HepG2 (cell line): ENCODE measurements at regions not wholly inside any gene's neighbourhood (a gene's known extent, or its start where the extent isn't known, plus 50 kb on each side); places are given as distances from the start of the nearest gene placed in this dataset.

ENCODE experiments used
- ATAC-seq: fragments of 200-7000 bp; cut with Tn5 transposase; 3 replicates; pipeline ENCODE4 v1.9.1; 2020; ENCODE audit warnings: mild to moderate bottlenecking, moderate library complexity
- BruUV-seq: library from RNA; stranded (reverse); fragments of 400-500 nt; replicated peaks from 2 replicates; lab custom pipeline; 2021; lab: Mats Ljungman, UMichigan
- CTCF ChIA-PET: fragments of 300-600 bp; formaldehyde crosslinking; extraction: SDS; loops from one replicate; lab custom pipeline; 2021; ENCODE audit warnings: low total read pairs, inconsistent platforms, low intra/inter-chr PET ratio; lab: Yijun Ruan, JAX
- POLR2A ChIA-PET: fragments of 350-600 bp; sonication (Branson Sonifier 250); formaldehyde crosslinking; loops from one replicate; lab custom pipeline; 2020; ENCODE audit warnings: antibody characterized with exemption, inconsistent platforms; lab: Yijun Ruan, JAX
- DNase-seq: peaks from one replicate; pipeline ENCODE4 v3.0.0-alpha.2; 2015; ENCODE audit warnings: low spot score
- FAIRE-seq: peaks from 3 replicates; lab custom pipeline; 2011; peaks lifted over from hg19 to GRCh38; lab: Jason Lieb, UNC
- H2AFZ ChIP-seq: one replicate; pipeline ENCODE4 v1.6.1; 2011; ENCODE audit warnings: low read length, inconsistent platforms
- H3K27ac ChIP-seq: fragments of 300-600 bp; 3 replicates; pipeline ENCODE4 v1.8.0; 2011; ENCODE audit warnings: mixed run types, mild to moderate bottlenecking, mixed read lengths, low read length, inconsistent platforms; ENCODE audit not compliant: insufficient read depth; ENCODE audit errors: extremely low read length
- H3K27me3 ChIP-seq, 2 experiments: fragments of 200-600 bp in 1 of 2; 2 replicates in 1 of 2; 3 replicates in 1 of 2; pipeline versions ENCODE4 v1.6.0 to v1.8.0; 2011; ENCODE audit warnings: low read length in 2 of 2, mild to moderate bottlenecking in 2 of 2, moderate library complexity in 2 of 2, inconsistent platforms in 1 of 2; ENCODE audit not compliant: insufficient read depth in 2 of 2, control insufficient read depth in 1 of 2
- H3K36me3 ChIP-seq, 2 experiments: fragments of 200-600 bp in 1 of 2; replicated peaks in 1 of 2; 2 replicates in 1 of 2; 3 replicates in 1 of 2; pipeline versions ENCODE4 v1.5.1 to v1.8.0; 2011; ENCODE audit warnings: low read length in 2 of 2, inconsistent platforms in 1 of 2; ENCODE audit not compliant: insufficient read depth in 2 of 2, control insufficient read depth in 1 of 2
- H3K4me1 ChIP-seq: 2 replicates; pipeline ENCODE4 v1.5.1; 2012; ENCODE audit warnings: low read length, inconsistent platforms; ENCODE audit not compliant: insufficient read depth
- H3K4me2 ChIP-seq: 2 replicates; pipeline ENCODE4 v1.6.0; 2011; ENCODE audit warnings: low read depth, low read length, inconsistent platforms
- H3K4me3 ChIP-seq, 3 experiments: fragments of 200-600 bp in 1 of 3; sonication (generic), shearing (Covaris generic) in 1 of 3; replicated peaks in 1 of 3; 2 replicates each; pipeline ENCODE4 v1.5.1; 2011 to 2016; ENCODE audit warnings: low read length in 3 of 3, inconsistent platforms in 2 of 3, low read depth in 2 of 3, mild to moderate bottlenecking in 2 of 3, control low read depth in 1 of 3, mixed read lengths in 1 of 3; ENCODE audit not compliant: insufficient read depth in 1 of 3
- H3K79me2 ChIP-seq: one replicate; pipeline ENCODE4 v1.6.1; 2011; ENCODE audit warnings: low read length, inconsistent platforms; ENCODE audit not compliant: insufficient read depth
- H3K9ac ChIP-seq: 2 replicates; pipeline ENCODE4 v1.6.0; 2011; ENCODE audit warnings: mild to moderate bottlenecking, low read depth, low read length, inconsistent platforms; ENCODE audit not compliant: insufficient read depth
- H3K9me3 ChIP-seq: 2 replicates; pipeline ENCODE4 v1.5.1; 2012; ENCODE audit warnings: mild to moderate bottlenecking, low read length
- H4K20me1 ChIP-seq: 2 replicates; pipeline ENCODE4 v1.6.0; 2011; ENCODE audit warnings: inconsistent platforms, mild to moderate bottlenecking, low read length, moderate library complexity; ENCODE audit not compliant: insufficient read depth
- ATF7 ChIP-seq, 2 experiments: fragments of 450-650 bp in 1 of 2; sonication (generic) in 1 of 2; formaldehyde crosslinking in 1 of 2; IDR thresholded peaks; 2 replicates each; pipeline versions ENCODE4 v1.4.0 to v1.6.1; 2016 to 2020; ENCODE audit warnings: antibody characterized with exemption in 1 of 2, mild to moderate bottlenecking in 1 of 2, missing genetic modification reagents in 1 of 2
- PITX1 ChIP-seq: sonication (generic); formaldehyde crosslinking; IDR thresholded peaks from 2 replicates; pipeline ENCODE4 v1.5.1; 2020; ENCODE audit warnings: mild to moderate bottlenecking, missing genetic modification reagents
- TAF1 ChIP-seq: sonication (generic); formaldehyde crosslinking; IDR thresholded peaks from 2 replicates; pipeline ENCODE4 v1.4.0; 2020; ENCODE audit warnings: missing genetic modification reagents
- ZBTB21 ChIP-seq: sonication (generic); formaldehyde crosslinking; IDR thresholded peaks from 2 replicates; pipeline ENCODE4 v1.4.0; 2020; ENCODE audit warnings: missing genetic modification reagents
- ZIK1 ChIP-seq: sonication (generic); formaldehyde crosslinking; IDR thresholded peaks from 2 replicates; pipeline ENCODE4 v1.5.0; 2020; ENCODE audit warnings: mild to moderate bottlenecking, low read depth, missing genetic modification reagents, borderline replicate concordance
- whole genome bisulfite sequencing: methylation state at CpG from one replicate; pipeline ENCODE4 v1.1.6; 2017; ENCODE audit warnings: low lambda C conversion rate; 5-methylcytosine and 5-hydroxymethylcytosine counted together
- in situ Hi-C: cut with HindIII; loops from 2 replicates; pipeline ENCODE4 v1.10.0; 2017; ENCODE audit warnings: low pct_unique_long_range_greater_than_20kb; ENCODE audit not compliant: extremely low pct_ligation_motif_present
- intact Hi-C: fragments of 100-400 bp; cut with micrococcal nuclease; formaldehyde crosslinking; loops from one replicate; pipeline ENCODE4 v1.10.0; 2022; ENCODE audit not compliant: unreplicated experiment

GRCh38 chr14:49052521-49052920, 533.7 kb downstream of the RPS29 start:
- POLR2A ChIA-PET: no interaction called here
- no peak for FAIRE-seq
- Histone ChIP-seq H3K4me1 (peaks cover 4% of the 10 kb centered on the region), H4K20me1 (no peaks in the 10 kb centered on the region), H3K79me2 (no peaks in the 10 kb centered on the region), H3K27ac (no peak overlapping the region), H3K36me3 (no peaks in the 10 kb centered on the region), H3K4me3 (no peak overlapping the region), H3K4me2 (no peak overlapping the region)
- no TSS peak for BruUV-seq
- CTCF ChIA-PET: no interaction called here
- WGBS: 52% methylated on average over 2 of the region's 2 CpGs
- in situ Hi-C loops: no loop called here
- TF ChIP-seq ZBTB21 (no peak), ATF7 (IDR thresholded peaks at IDR 0.05) (peak; percentile 46; the same call in 1 of the 2 replicates), ATF7 (CRISPR knock-in tag; IDR thresholded peaks at IDR 0.05) (no peak), ZIK1 (CRISPR knock-in tag) (no peak)
- TF ChIP-seq, all 625 proteins: peak for 1
- no peak overlapping the region for H2AFZ ChIP-seq
- no peaks in the 10 kb centered on the region for H3K9me3 ChIP-seq
- intact Hi-C loops: no loop called here
- H3K27me3 ChIP-seq: no peaks in the 10 kb centered on the region
- ATAC-seq: no peak
- no peak overlapping the region for H3K9ac ChIP-seq
- DNase-seq: no peak

DNA sequence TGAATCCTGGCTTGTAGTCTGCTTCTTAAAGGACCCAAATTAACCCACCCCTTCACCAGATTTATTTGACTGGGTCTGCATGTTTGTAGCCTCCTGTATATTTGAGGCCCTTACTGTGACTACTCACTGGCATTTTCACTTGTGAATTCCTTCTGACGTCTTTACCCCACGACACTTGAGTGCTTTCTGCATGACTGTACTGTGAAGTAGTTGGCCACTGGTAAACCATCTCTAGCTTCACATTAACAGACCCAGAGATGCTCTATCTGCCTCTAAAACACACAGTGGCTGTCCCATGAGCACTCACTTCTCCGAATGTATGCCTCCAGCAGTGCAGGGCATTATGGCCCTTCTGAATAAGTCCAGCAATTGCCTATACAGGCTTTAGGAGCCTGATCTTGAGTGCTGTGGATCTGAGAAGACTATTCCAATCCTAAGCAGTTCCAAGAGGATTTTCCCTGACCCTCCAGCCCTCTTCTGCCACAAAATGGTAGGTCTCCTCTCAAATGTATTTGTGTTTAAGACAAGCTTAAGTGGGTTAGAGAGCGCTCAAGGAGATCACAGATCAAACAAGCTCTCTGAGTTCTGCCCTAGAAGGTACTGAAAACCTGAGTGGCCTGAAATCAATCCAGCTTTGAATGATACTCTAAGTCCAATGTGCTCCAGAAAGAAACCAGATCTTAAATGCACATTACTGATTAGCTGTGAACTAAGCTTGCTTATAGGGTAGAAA, 534.7 kb downstream of the RPS29 start:
- POLR2A ChIA-PET: no interaction called here

More for the DNA sequence above, 534.7 kb downstream of the RPS29 start:
- Histone ChIP-seq H3K27me3 (no peaks in the 10 kb centered on the region), H3K36me3 (no peaks in the 10 kb centered on the region), H3K27ac (no peak overlapping the region), H3K9ac (no peak overlapping the region), H4K20me1 (no peaks in the 10 kb centered on the region), H3K4me3 (no peak overlapping the region), H2AFZ (no peak overlapping the region), H3K9me3 (no peaks in the 10 kb centered on the region), H3K79me2 (no peaks in the 10 kb centered on the region), H3K4me1 (no peaks in the 10 kb centered on the region), H3K4me2 (no peak overlapping the region)
- FAIRE-seq (no peak), DNase-seq (no peak), ATAC-seq (no peak)
- CTCF ChIA-PET: no interaction called here
- TF ChIP-seq TAF1 (CRISPR knock-in tag) (no peak), PITX1 (CRISPR knock-in tag) (no peak)
- no TSS peak for BruUV-seq
- in situ Hi-C loops (no loop called here), intact Hi-C loops (no loop called here)
- 9% methylated on average over 4 of the region's 4 CpGs for WGBS
